LHCN-M2 (cell line): ENCODE measurements at regions not wholly inside any gene's neighbourhood (a gene's known extent, or its start where the extent isn't known, plus 50 kb on each side); places are given as distances from the start of the nearest gene placed in this dataset.
A peak's percentile ranks its signal among the peaks of the same experiment; 100 is the strongest.

ENCODE experiments used
- DNase-seq: peaks from one replicate; pipeline ENCODE4 v3.0.0-alpha.2; 2012; ENCODE audit warnings: low read depth

- DNase-seq, result no peak
Observed at GRCh38 chr3:194967151-194968117, 281.8 kb downstream of the FAM43A start.

GRCh38 chr3:194970066-194970465, 284.4 kb downstream of the FAM43A start:
- no peak for DNase-seq

GRCh38 chr3:194971009-194971408, 285.3 kb downstream of the FAM43A start:
- DNase-seq, result no peak

DNA sequence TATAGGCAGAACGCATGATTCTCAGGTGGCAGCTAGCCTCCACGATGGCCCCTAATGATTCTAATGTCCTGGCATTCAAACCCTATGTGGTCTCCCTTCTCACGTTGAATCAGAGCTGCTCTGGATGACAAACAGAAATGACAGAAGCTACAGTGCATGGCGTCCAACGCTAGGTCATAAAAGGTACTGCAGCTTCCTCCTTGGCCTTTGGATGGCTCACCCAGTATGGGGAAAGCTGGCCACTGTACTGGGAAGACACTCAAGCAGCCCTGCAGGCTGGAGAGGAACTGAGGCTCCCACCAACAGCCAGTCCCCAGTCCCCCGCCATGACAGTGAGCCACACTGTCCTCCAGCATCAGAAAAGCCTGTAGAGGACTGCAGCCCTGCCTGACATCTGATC, 286.3 kb downstream of the FAM43A start:
- no peak for DNase-seq

DNA sequence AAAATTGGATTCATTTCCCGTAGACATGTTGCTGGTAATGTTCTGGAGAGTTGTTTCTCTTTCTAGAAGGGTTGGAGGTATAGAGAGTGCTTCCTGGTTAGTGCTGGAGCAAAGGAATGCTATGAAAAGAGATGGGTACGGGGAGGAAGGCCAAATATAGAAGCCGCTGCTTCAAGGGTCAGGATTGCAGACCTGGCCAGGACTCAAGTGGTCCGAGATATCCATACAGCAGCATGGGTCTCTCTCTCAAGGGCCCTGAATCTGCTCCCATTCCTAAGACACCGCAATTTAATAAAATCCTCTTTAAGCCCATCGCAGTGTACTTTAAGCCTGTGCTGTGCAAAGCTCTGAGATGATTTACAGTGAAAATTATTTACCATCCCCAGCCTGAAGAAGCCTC, 287.0 kb downstream of the FAM43A start:
- DNase-seq, result no peak

GRCh38 chr3:194973366-194974000, 287.8 kb downstream of the FAM43A start:
- no peak for DNase-seq

- DNase-seq, result no peak
Observed at GRCh38 chr3:194974468-194975135, 288.9 kb downstream of the FAM43A start.

DNA sequence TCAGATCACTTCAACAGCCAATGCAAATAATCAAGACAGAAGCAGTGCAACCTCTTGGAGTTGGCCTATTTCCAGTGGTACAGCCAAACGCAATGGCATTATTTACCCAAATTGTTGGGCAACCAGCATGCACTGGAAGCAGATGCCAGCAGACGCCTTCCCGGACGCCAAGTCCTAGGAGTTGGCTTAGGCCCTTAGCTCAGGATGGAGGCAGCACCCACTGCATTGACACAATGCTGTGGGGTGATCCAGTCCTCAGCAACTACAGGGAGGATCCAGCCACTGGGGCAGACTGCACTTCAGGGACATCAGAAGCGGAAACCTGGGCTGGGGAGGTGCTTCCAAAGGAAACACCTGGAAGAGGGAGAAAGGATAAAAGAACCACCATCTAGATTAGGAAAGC, 290.4 kb downstream of the FAM43A start:
- DNase-seq, result no peak

DNA sequence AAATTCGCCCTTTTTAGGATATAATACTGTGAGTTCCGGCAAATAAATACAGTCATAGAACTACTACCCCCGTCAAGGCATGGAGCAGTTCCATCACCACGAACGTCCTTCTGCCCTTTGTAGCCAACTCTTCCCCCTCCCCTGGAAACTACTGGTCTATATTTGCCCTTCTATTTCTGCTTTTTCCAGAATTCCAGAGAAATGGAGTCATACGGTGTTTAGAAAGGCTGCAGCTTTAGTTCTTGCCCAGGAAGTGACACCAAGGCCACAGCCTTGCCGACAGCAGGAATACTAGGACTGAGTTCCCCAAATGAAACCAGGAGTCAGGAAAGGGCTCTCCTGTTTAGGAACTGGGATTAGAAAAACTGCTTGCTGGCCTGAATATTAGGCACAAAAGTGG, 291.2 kb downstream of the FAM43A start:
- DNase-seq, result no peak

DNA sequence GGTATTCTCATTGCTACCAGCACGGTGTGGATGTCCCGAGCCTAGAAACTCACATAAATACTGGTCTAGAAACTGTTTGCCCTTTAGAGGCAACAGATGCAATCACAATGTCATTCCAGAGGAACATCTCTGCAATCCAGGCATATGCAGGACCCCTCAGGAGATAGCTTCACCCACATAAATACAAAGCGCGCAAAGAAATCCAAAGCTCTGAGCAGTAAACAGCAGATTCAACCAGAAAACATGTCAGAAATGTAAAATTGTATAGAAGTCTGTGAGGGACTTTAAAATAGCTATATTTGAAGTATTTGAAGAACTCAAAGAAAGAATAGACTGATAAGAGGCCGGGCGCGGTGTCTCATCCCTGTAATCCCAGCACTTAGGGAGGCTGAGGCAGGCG, 291.7 kb downstream of the FAM43A start:
- no peak for DNase-seq

DNA sequence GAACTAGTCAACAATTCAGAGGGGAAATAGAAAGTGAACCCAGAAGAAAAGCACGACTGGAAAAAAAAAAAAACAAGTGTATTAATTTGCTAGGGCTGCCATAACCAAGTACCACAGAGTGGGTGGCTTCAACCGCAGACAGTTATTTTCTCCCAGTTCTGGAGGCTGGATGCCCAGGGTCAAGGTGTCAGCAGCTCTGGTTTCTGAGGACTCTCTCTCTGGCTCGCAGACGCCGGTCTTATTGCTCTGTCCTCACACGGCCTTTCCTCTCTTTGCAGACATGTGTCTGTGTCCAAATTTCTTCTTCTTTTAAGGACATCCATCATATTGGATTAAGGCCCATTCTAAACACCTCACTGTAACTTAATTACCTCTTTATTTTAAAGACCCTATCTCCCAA, 291.8 kb downstream of the XXYLT1 start:
- no peak for DNase-seq

- no peak for DNase-seq
Observed at GRCh38 chr3:194982472-194982871, 288.5 kb downstream of the XXYLT1 start.

GRCh38 chr3:194983121-194983520, 287.8 kb downstream of the XXYLT1 start:
- no peak for DNase-seq

- DNase-seq, result no peak
Observed at GRCh38 chr3:194983620-194984019, 287.3 kb downstream of the XXYLT1 start.

DNA sequence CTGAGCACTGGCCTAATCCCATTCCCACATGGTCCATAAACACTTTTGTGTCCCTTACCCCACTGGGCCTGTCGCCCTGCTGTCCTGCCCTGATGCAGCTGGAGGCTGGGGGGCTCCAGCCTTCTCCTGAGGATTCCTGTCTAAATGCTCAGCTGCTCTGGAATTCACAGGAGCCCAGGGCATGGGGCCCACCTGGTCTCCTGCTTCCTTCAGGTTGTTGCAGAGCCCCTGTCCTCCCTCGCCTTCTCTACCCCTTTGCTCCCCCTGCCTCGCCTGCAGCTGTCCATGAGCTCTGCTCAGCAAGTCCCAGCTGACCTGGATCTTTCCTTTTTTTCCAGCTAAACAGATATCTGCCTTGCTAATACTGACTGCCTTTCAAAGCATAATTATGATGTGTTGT, 286.9 kb downstream of the XXYLT1 start:
- DNase-seq, result no peak

GRCh38 chr3:194984622-194985021, 286.3 kb downstream of the XXYLT1 start:
- DNase-seq, result no peak

- peak; percentile 30 for DNase-seq
Observed at GRCh38 chr3:194985031-194985578, 285.9 kb downstream of the XXYLT1 start.

GRCh38 chr3:194986208-194987043, 284.5 kb downstream of the XXYLT1 start:
- DNase-seq, result no peak

- no peak for DNase-seq
Observed at GRCh38 chr3:194987571-194988494, 283.1 kb downstream of the XXYLT1 start.
